Activated CD4-positive, alpha-beta T cell treated with anti-CD3 and anti-CD28 coated beads, Interleukin-2, amount 10 ng/mL, durations not matched to agents 7 days and 5 days (primary cell): ENCODE measurements at regions not wholly inside any gene's neighbourhood (a gene's known extent, or its start where the extent isn't known, plus 50 kb on each side); places are given as distances from the start of the nearest gene placed in this dataset.

ENCODE experiments used
- CTCF ChIA-PET: fragments of 350-600 bp; sonication (Branson Sonifier 250); formaldehyde crosslinking; loops from one replicate; lab custom pipeline; 2021; ENCODE audit warnings: antibody characterized with exemption; lab: Charles Lee
- POLR2A ChIA-PET: fragments of 350-600 bp; sonication (Branson Sonifier 250); formaldehyde crosslinking; loops from one replicate; lab custom pipeline; 2021; ENCODE audit warnings: antibody characterized with exemption; lab: Charles Lee
- DNase-seq: peaks from one replicate; pipeline ENCODE4 v3.0.0-alpha.2; 2020
- H3K27ac Mint-ChIP-seq: one replicate; pipeline ENCODE4 v1.8.0; 2021; ENCODE audit warnings: mild to moderate bottlenecking, moderate library complexity, mixed read lengths
- H3K27me3 Mint-ChIP-seq: one replicate; pipeline ENCODE4 v1.8.0; 2021; ENCODE audit warnings: mixed read lengths
- H3K36me3 Mint-ChIP-seq: one replicate; pipeline ENCODE4 v1.8.0; 2021; ENCODE audit warnings: low read depth, mixed read lengths
- H3K4me1 Mint-ChIP-seq: one replicate; pipeline ENCODE4 v1.8.0; 2021; ENCODE audit warnings: mixed read lengths
- H3K4me3 Mint-ChIP-seq: one replicate; pipeline ENCODE4 v1.8.0; 2021; ENCODE audit warnings: mild to moderate bottlenecking, moderate library complexity, mixed read lengths
- H3K9me3 Mint-ChIP-seq: one replicate; pipeline ENCODE4 v1.8.0; 2021; ENCODE audit warnings: mixed read lengths

GRCh38 chr7:7105800-7106582 lies 76.4 kb upstream of the C1GALT1 start:
- peaks cover 29% of the 10 kb centered on the region for H3K4me1 Mint-ChIP-seq
- H3K36me3 Mint-ChIP-seq = peaks cover 12% of the 10 kb centered on the region
- peaks cover 18% of the 10 kb centered on the region for H3K9me3 Mint-ChIP-seq
- peaks cover 3% of the 10 kb centered on the region for H3K27me3 Mint-ChIP-seq
- peak overlapping the region; percentile 38 for H3K4me3 Mint-ChIP-seq
- DNase-seq = no peak
- peak overlapping the region; percentile 78 for H3K27ac Mint-ChIP-seq
- ChIA-PET POLR2A (interaction anchor here (0.6 kb wide), 1 partner anchor 78 kb away, joined by 3 read pairs; no protein-coding TSS in a partner anchor), CTCF (interaction anchor here (0.9 to 1.1 kb wide), 2 partner anchors 12 to 221 kb away, joined by 3 read pairs; no protein-coding TSS in a partner anchor)

GRCh38 chr7:7108931-7109330 lies 73.4 kb upstream of the C1GALT1 start:
- POLR2A ChIA-PET = no interaction called here

GRCh38 chr7:7109934-7110333 lies 72.4 kb upstream of the C1GALT1 start:
- DNase-seq = no peak
- Mint-ChIP-seq H3K36me3 (peaks cover 11% of the 10 kb centered on the region), H3K4me3 (no peak overlapping the region), H3K4me1 (peaks cover 13% of the 10 kb centered on the region), H3K9me3 (peaks cover 20% of the 10 kb centered on the region), H3K27ac (no peak overlapping the region), H3K27me3 (no peaks in the 10 kb centered on the region)
- CTCF ChIA-PET = interaction anchor here (0.6 to 1.5 kb wide), 2 partner anchors 11 kb away, joined by 3 to 5 read pairs; no protein-coding TSS in a partner anchor
- POLR2A ChIA-PET = no interaction called here

More at GRCh38 chr7:7108931-7109330, 73.4 kb upstream of the C1GALT1 start:
- CTCF ChIA-PET = no interaction called here
- Mint-ChIP-seq H3K27me3 (no peaks in the 10 kb centered on the region), H3K36me3 (peaks cover 12% of the 10 kb centered on the region), H3K4me1 (peaks cover 23% of the 10 kb centered on the region), H3K4me3 (no peak overlapping the region), H3K27ac (no peak overlapping the region), H3K9me3 (peaks cover 20% of the 10 kb centered on the region)
- DNase-seq = no peak

GRCh38 chr7:7110706-7111105 lies 71.6 kb upstream of the C1GALT1 start:
- ChIA-PET POLR2A (no interaction called here), CTCF (interaction anchor here (1.0 to 1.5 kb wide), 2 partner anchors 12 to 23 kb away, joined by 3 read pairs; no protein-coding TSS in a partner anchor)
- H3K36me3 Mint-ChIP-seq = peaks cover 9% of the 10 kb centered on the region
- DNase-seq = no peak
- H3K27ac Mint-ChIP-seq = no peak overlapping the region
- H3K4me1 Mint-ChIP-seq = peaks cover 5% of the 10 kb centered on the region
- no peaks in the 10 kb centered on the region for H3K27me3 Mint-ChIP-seq
- H3K4me3 Mint-ChIP-seq = no peak overlapping the region
- H3K9me3 Mint-ChIP-seq = peaks cover 20% of the 10 kb centered on the region

GRCh38 chr7:7112868-7113267 lies 69.5 kb upstream of the C1GALT1 start:
- no peaks in the 10 kb centered on the region for H3K4me1 Mint-ChIP-seq
- H3K27ac Mint-ChIP-seq = no peak overlapping the region
- no peak overlapping the region for H3K4me3 Mint-ChIP-seq
- ChIA-PET CTCF (interaction anchor here (0.7 kb wide), 1 partner anchor 661 kb away, joined by 4 read pairs; no protein-coding TSS in a partner anchor), POLR2A (no interaction called here)
- H3K36me3 Mint-ChIP-seq = peaks cover 7% of the 10 kb centered on the region
- H3K9me3 Mint-ChIP-seq = peaks cover 20% of the 10 kb centered on the region
- DNase-seq = no peak
- no peaks in the 10 kb centered on the region for H3K27me3 Mint-ChIP-seq

GRCh38 chr7:7114575-7115291 lies 67.6 kb upstream of the C1GALT1 start:
- Mint-ChIP-seq H3K4me3 (no peak overlapping the region), H3K27me3 (no peaks in the 10 kb centered on the region), H3K36me3 (peaks cover 2% of the 10 kb centered on the region), H3K27ac (no peak overlapping the region), H3K9me3 (peaks cover 11% of the 10 kb centered on the region), H3K4me1 (no peaks in the 10 kb centered on the region)
- CTCF ChIA-PET = interaction anchor here (2.4 kb wide), 1 partner anchor 12 kb away, joined by 6 read pairs; no protein-coding TSS in a partner anchor
- POLR2A ChIA-PET = no interaction called here
- no peak for DNase-seq

GRCh38 chr7:7117935-7118586 lies 64.3 kb upstream of the C1GALT1 start:
- H3K36me3 Mint-ChIP-seq = no peaks in the 10 kb centered on the region
- no peak overlapping the region for H3K4me3 Mint-ChIP-seq
- H3K4me1 Mint-ChIP-seq = no peaks in the 10 kb centered on the region
- ChIA-PET CTCF (no interaction called here), POLR2A (no interaction called here)
- no peak overlapping the region for H3K27ac Mint-ChIP-seq
- DNase-seq = no peak
- H3K27me3 Mint-ChIP-seq = no peaks in the 10 kb centered on the region
- no peaks in the 10 kb centered on the region for H3K9me3 Mint-ChIP-seq

- no peak for DNase-seq
- Mint-ChIP-seq H3K36me3 (no peaks in the 10 kb centered on the region), H3K27me3 (no peaks in the 10 kb centered on the region), H3K4me1 (no peaks in the 10 kb centered on the region), H3K27ac (no peak overlapping the region), H3K4me3 (no peak overlapping the region), H3K9me3 (peaks cover 2% of the 10 kb centered on the region)
- POLR2A ChIA-PET = no interaction called here
- CTCF ChIA-PET = no interaction called here
Observed at GRCh38 chr7:7118822-7119221, 63.5 kb upstream of the C1GALT1 start.

GRCh38 chr7:7119729-7120128 lies 62.6 kb upstream of the C1GALT1 start:
- Mint-ChIP-seq H3K27me3 (no peaks in the 10 kb centered on the region), H3K27ac (no peak overlapping the region), H3K36me3 (no peaks in the 10 kb centered on the region), H3K4me3 (no peak overlapping the region), H3K9me3 (peaks cover 2% of the 10 kb centered on the region), H3K4me1 (no peaks in the 10 kb centered on the region)
- ChIA-PET POLR2A (no interaction called here), CTCF (no interaction called here)
- DNase-seq = no peak

- H3K36me3 Mint-ChIP-seq = no peaks in the 10 kb centered on the region
- H3K9me3 Mint-ChIP-seq = peaks cover 2% of the 10 kb centered on the region
- H3K27ac Mint-ChIP-seq = no peak overlapping the region
- CTCF ChIA-PET = no interaction called here
- no peak overlapping the region for H3K4me3 Mint-ChIP-seq
- no peak for DNase-seq
- POLR2A ChIA-PET = no interaction called here
- no peaks in the 10 kb centered on the region for H3K4me1 Mint-ChIP-seq
- no peaks in the 10 kb centered on the region for H3K27me3 Mint-ChIP-seq
Observed at GRCh38 chr7:7122033-7122478, 60.3 kb upstream of the C1GALT1 start.

GRCh38 chr7:7122701-7123281 lies 59.6 kb upstream of the C1GALT1 start:
- CTCF ChIA-PET = no interaction called here
- H3K4me3 Mint-ChIP-seq = no peak overlapping the region
- no peak overlapping the region for H3K27ac Mint-ChIP-seq
- H3K36me3 Mint-ChIP-seq = no peaks in the 10 kb centered on the region
- H3K4me1 Mint-ChIP-seq = no peaks in the 10 kb centered on the region
- H3K27me3 Mint-ChIP-seq = no peaks in the 10 kb centered on the region
- POLR2A ChIA-PET = no interaction called here
- DNase-seq = no peak
- H3K9me3 Mint-ChIP-seq = peaks cover 2% of the 10 kb centered on the region

- H3K9me3 Mint-ChIP-seq = peaks cover 2% of the 10 kb centered on the region
- POLR2A ChIA-PET = no interaction called here
- H3K27me3 Mint-ChIP-seq = peaks cover 2% of the 10 kb centered on the region
- H3K36me3 Mint-ChIP-seq = no peaks in the 10 kb centered on the region
- CTCF ChIA-PET = no interaction called here
- H3K4me1 Mint-ChIP-seq = no peaks in the 10 kb centered on the region
- no peak overlapping the region for H3K4me3 Mint-ChIP-seq
- H3K27ac Mint-ChIP-seq = no peak overlapping the region
- DNase-seq = no peak
Observed at GRCh38 chr7:7125963-7126362, 56.4 kb upstream of the C1GALT1 start.
